Breast epithelium (tissue), 4 donors: ENCODE measurements at regions not wholly inside any gene's neighbourhood (a gene's known extent, or its start where the extent isn't known, plus 50 kb on each side); places are given as distances from the start of the nearest gene placed in this dataset.

Experiments
- DNase-seq, 2 donors: peaks; one replicate each; pipeline ENCODE4 v3.0.0-alpha.2; 2019; ENCODE audit warnings: low spot score in 2 of 2
- H3K27ac ChIP-seq, 2 donors: fragments of 200-600 bp; sonication (generic) in 1 of 2; one replicate each; pipeline ENCODE4 v1.5.1; 2016 to 2019; ENCODE audit warnings: mild to moderate bottlenecking in 1 of 2
- H3K27me3 ChIP-seq, 2 donors: fragments of 200-600 bp; sonication (generic) in 1 of 2; one replicate each; pipeline versions ENCODE4 v1.5.1 to v1.6.0; 2017 to 2019; ENCODE audit warnings: control low read depth in 1 of 2, mild to moderate bottlenecking in 1 of 2
- H3K36me3 ChIP-seq: fragments of 200-600 bp; one replicate; pipeline ENCODE4 v1.5.1; 2019
- H3K4me1 ChIP-seq, 2 donors: fragments of 200-600 bp; sonication (generic); one replicate each; pipeline ENCODE4 v1.5.1; 2016 to 2019; ENCODE audit warnings: control low read depth in 1 of 2
- H3K4me3 ChIP-seq, 3 donors: fragments of 200-600 bp; sonication (generic); 1 replicate in 2 of 3; 2 replicates in 1 of 3; pipeline ENCODE4 v1.5.1; 2016 to 2019; ENCODE audit warnings: mild to moderate bottlenecking in 3 of 3, moderate library complexity in 2 of 3
- H3K9me3 ChIP-seq, 2 donors: fragments of 200-600 bp; sonication (generic) in 1 of 2; one replicate each; pipeline ENCODE4 v1.5.1; 2016 to 2019; ENCODE audit warnings: control low read depth in 1 of 2
- POLR2A ChIP-seq: fragments of 450-650 bp; IDR thresholded peaks from one replicate; pipeline ENCODE4 v1.6.1; 2016; ENCODE audit warnings: antibody characterized with exemption, mild to moderate bottlenecking, moderate library complexity
- POLR2AphosphoS5 ChIP-seq, 3 donors: sonication (generic); formaldehyde crosslinking; IDR thresholded peaks; one replicate each; pipeline ENCODE4 v1.6.1; 2017; ENCODE audit warnings: antibody characterized with exemption in 3 of 3
- intact Hi-C: fragments of 100-400 bp; cut with DNase I; formaldehyde crosslinking; loops from one replicate; pipeline ENCODE4 v1.15.1; 2023; ENCODE audit warnings: low total_unique reads
- TF ChIP-seq, protein P1 (sequence below), 3 donors: fragments of 450-650 bp; IDR thresholded peaks; one replicate each; pipeline ENCODE4 v1.5.1; 2016 to 2017; ENCODE audit warnings: antibody characterized with exemption in 3 of 3, mild to moderate bottlenecking in 3 of 3, moderate library complexity in 3 of 3

DNA sequence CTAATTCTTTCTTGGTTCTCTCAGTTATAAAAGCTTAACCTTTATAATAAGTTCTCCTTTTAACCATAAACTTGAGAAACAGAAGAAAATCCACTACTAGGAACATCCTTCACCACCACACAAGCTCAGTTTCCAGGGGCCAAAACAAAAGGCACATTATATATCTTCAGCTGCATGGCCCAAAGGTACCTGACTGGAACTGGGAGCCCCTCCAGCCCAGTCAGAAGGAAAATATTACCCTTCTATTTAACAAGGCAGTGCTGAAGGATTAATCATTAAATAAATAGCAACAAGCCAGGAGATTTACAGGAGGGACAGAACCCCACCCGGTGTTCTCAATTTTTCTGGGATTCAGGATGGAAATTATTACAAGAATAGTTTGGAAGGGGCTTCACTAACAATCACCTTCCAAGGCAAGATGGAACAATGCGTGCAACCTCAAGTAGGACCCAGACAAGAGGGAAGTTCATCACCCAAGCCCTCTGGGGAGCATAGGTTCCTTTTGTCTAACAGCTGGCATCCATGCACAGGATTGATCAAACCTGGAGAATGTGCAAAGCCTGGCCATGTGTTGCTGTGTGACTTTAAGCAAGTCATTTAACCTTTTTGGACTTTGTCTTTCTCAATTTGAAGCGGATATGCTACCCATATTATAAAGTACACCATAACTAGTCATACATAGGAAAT lies 159.6 kb upstream of the SETBP1 start:
- Histone ChIP-seq H3K4me1 (no peaks in the 10 kb centered on the region), H3K9me3 (no peaks in the 10 kb centered on the region), H3K36me3 (no peaks in the 10 kb centered on the region), H3K27ac (no peak overlapping the region), H3K27me3 (no peaks in the 10 kb centered on the region), H3K4me3 (no peak overlapping the region)
- TF ChIP-seq, protein P1, sequence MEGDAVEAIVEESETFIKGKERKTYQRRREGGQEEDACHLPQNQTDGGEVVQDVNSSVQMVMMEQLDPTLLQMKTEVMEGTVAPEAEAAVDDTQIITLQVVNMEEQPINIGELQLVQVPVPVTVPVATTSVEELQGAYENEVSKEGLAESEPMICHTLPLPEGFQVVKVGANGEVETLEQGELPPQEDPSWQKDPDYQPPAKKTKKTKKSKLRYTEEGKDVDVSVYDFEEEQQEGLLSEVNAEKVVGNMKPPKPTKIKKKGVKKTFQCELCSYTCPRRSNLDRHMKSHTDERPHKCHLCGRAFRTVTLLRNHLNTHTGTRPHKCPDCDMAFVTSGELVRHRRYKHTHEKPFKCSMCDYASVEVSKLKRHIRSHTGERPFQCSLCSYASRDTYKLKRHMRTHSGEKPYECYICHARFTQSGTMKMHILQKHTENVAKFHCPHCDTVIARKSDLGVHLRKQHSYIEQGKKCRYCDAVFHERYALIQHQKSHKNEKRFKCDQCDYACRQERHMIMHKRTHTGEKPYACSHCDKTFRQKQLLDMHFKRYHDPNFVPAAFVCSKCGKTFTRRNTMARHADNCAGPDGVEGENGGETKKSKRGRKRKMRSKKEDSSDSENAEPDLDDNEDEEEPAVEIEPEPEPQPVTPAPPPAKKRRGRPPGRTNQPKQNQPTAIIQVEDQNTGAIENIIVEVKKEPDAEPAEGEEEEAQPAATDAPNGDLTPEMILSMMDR (IDR thresholded peaks at IDR 0.05): no peak
- TF ChIP-seq POLR2AphosphoS5 (IDR thresholded peaks at IDR 0.05): no peak
- no peak for TF ChIP-seq POLR2A
- intact Hi-C loops: no loop called here
- no peak for DNase-seq

DNA sequence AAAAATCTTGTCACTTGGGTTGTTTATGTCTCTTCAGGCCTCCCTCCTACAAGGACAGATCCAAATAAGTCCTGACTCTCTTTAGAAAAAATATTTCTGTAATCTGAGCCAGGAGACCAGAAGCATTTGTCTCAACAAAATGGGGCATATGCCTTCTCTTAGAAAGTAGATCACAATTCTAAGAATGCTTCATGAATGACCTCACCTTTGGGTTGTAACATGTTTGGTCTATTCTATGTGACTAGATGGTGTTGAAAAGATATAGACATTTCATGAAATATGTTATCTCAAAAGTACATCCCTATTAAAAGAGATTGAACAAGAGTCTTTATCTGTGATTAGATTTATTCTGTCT lies 159.0 kb upstream of the SETBP1 start:
- Histone ChIP-seq H3K9me3 (no peaks in the 10 kb centered on the region), H3K27ac (no peak overlapping the region), H3K4me1 (no peaks in the 10 kb centered on the region), H3K4me3 (no peak overlapping the region), H3K36me3 (no peaks in the 10 kb centered on the region), H3K27me3 (no peaks in the 10 kb centered on the region)
- no peak for TF ChIP-seq POLR2AphosphoS5 (IDR thresholded peaks at IDR 0.05)
- TF ChIP-seq, protein P1 (IDR thresholded peaks at IDR 0.05): no peak
- DNase-seq: no peak
- intact Hi-C loops: no loop called here

DNA sequence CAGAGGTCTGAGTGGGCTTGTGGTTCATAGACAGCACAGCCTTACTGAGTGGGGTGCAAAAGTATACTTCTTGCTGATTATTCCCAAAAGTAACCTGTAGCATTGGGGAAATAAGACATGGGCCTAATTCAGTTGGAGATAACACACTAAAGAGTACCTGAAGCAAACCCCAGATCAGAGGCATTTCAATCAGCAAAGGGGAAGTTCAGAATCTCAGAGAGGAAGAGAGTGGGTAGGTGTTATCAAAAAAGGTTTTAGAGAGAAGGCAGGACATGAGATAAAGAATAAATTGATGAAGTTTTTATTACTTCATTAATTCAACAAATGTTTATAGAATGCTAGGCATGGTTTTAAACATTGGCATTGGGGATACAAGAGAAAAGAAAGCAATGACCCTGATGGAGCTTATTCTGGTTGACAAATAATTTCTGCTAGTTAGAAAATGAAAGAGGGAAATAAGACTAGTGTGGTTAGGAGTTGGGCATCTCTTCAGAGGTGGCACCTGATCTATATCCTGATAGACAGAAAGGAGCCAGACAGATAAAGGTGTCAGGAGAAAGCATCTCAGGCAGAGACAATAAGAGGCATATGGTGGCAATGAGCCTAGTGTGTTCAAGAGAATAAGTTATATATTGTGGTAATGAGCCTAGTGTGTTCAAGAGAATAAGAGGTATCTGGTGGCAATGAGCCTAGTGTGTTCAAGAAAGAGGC lies 153.8 kb upstream of the SETBP1 start:
- intact Hi-C loops: no loop called here
- no peaks in the 10 kb centered on the region for H3K9me3 ChIP-seq
- no peak overlapping the region for H3K4me3 ChIP-seq
- H3K27me3 ChIP-seq: no peaks in the 10 kb centered on the region
- no peak for TF ChIP-seq POLR2A
- TF ChIP-seq POLR2AphosphoS5 (IDR thresholded peaks at IDR 0.05): no peak
- TF ChIP-seq, protein P1 (IDR thresholded peaks at IDR 0.05): no peak
- H3K4me1 ChIP-seq: no peaks in the 10 kb centered on the region
- H3K27ac ChIP-seq: no peak overlapping the region
- H3K36me3 ChIP-seq: no peaks in the 10 kb centered on the region
- no peak for DNase-seq

DNA sequence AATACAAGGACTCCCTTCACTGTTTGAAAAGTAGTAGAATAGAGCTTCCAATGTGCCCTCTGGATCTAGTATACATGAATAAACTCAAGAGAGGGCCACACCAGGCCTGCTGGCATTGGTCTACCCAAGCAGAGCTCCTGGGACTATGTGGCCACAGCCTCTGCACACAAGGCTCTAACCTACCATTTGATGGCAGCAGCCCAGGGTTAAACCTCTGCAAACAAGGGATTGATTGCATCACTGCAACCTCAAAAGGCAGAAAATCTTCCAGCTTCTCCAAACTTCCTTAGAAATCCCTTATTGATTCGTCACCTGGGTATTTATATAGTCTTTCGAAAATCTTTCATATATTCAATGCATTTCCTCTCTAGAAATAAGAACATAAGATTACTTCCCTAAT lies 147.6 kb upstream of the SETBP1 start:
- Histone ChIP-seq H3K4me3 (no peak overlapping the region), H3K27ac (no peak overlapping the region), H3K4me1 (no peaks in the 10 kb centered on the region), H3K27me3 (no peaks in the 10 kb centered on the region), H3K36me3 (no peaks in the 10 kb centered on the region), H3K9me3 (no peaks in the 10 kb centered on the region)
- DNase-seq: no peak
- intact Hi-C loops: no loop called here
- TF ChIP-seq POLR2AphosphoS5 (IDR thresholded peaks at IDR 0.05) (no peak), POLR2A (no peak)
- TF ChIP-seq, protein P1 (IDR thresholded peaks at IDR 0.05): no peak

DNA sequence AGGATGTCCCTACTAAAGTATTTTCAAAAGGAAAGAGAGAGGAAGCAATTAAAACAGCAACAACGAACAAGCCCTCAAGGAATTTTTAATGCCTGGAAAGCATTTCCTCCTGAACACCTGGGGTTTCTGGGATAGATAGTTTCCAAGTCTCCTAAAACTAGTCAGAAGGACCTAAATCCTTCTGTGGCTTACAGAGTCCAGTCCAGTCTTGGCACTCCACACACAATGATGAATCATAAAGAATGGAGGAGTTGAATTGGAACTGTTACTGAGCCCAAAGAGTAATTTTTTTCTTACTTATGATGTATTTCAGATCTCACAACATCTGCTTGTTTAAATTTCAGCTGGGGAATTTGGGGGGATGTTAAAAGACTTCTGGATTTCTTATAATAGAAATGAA lies 144.6 kb upstream of the SETBP1 start:
- intact Hi-C loops: no loop called here
- no peak for TF ChIP-seq POLR2AphosphoS5 (IDR thresholded peaks at IDR 0.05)
- TF ChIP-seq POLR2A: no peak
- TF ChIP-seq, protein P1 (IDR thresholded peaks at IDR 0.05): no peak
- H3K27me3 ChIP-seq: no peaks in the 10 kb centered on the region
- H3K27ac ChIP-seq: no peak overlapping the region
- H3K9me3 ChIP-seq: no peaks in the 10 kb centered on the region
- DNase-seq: no peak
- H3K36me3 ChIP-seq: no peaks in the 10 kb centered on the region
- H3K4me1 ChIP-seq: no peaks in the 10 kb centered on the region
- no peak overlapping the region for H3K4me3 ChIP-seq
